HG02943 (cell line): ENCODE measurements at regions not wholly inside any gene's neighbourhood (a gene's known extent, or its start where the extent isn't known, plus 50 kb on each side); places are given as distances from the start of the nearest gene placed in this dataset.
"Not testable (repeated sequence)": the region's sequence is repeated elsewhere in the genome, so short reads cannot be mapped to it uniquely, and the experiment has no call there.

Source experiments
- ATAC-seq: cut with Tn5 transposase; IDR thresholded peaks from one replicate; pipeline ENCODE4 v1.9.1; 2021; ENCODE audit warnings: mild to moderate bottlenecking, low read depth, moderate library complexity; ENCODE audit not compliant: unreplicated experiment

DNA sequence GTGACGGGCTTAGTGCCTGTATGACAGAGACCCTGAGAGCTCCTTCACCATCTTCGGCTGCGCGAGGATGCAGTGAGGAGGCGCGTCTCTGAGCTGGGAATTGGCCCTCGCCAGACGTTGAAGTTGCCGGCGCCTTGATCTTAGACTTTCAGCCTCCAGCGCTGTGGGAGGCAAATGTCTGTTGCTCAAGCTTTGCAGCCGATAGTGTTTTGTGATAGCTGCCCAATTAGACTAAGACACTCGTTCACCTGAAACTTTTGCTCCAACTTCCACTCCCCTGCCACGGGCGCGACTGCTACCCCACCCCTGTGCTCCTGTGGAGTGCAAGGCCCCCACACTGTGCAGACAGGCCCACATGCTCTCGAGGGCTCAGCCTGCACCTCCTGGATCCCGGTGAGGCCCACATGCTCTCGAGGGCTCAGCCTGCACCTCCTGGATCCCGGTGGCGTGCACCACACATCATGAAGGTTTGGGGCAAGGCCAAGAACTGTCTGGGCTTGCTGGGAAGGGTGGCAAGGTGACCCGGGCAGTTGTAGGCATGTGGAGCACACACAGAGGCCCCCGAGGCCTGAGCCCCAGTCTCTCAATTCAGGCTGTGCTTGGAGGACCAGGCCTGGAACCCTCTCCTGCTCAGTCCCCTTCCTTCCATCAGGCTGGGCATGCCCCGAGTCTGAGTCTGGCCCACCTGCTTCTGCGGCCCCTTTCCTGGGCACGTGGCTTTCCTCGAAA is 324.6 kb downstream of the TMEM121 start:
- ATAC-seq = no peak

DNA sequence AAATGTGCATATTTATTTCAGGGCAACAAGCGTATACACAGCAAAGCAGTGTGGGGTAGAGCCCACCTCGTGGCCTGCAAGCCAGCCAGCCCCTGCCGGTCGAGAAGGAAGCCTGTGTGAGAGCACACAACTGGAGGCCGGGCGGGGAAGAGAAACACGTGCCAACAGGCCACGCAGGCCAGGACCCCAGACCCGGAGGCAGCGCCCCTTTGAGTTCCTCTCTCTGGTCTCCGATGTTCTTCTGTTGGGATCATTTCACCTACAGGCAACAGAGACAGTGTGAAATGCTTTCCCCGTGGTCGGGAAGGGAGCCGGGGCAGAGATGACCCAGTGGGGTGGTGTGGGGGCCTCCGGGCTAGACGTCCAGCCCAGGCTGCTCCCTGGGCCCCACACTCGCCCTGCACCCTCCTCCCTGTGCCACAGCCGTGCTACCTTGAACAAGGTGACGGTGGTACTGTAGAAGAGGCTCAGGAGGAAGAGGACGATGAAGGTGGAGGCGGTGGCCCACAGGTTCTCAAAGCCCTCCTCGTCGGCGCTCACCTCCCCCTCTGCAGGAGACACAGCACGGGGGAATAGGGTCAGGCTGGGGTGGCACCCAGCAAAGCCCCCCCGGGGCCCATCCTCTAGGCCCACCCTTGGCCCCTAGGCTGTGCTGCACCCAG is 325.5 kb downstream of the TMEM121 start:
- ATAC-seq = no peak

DNA sequence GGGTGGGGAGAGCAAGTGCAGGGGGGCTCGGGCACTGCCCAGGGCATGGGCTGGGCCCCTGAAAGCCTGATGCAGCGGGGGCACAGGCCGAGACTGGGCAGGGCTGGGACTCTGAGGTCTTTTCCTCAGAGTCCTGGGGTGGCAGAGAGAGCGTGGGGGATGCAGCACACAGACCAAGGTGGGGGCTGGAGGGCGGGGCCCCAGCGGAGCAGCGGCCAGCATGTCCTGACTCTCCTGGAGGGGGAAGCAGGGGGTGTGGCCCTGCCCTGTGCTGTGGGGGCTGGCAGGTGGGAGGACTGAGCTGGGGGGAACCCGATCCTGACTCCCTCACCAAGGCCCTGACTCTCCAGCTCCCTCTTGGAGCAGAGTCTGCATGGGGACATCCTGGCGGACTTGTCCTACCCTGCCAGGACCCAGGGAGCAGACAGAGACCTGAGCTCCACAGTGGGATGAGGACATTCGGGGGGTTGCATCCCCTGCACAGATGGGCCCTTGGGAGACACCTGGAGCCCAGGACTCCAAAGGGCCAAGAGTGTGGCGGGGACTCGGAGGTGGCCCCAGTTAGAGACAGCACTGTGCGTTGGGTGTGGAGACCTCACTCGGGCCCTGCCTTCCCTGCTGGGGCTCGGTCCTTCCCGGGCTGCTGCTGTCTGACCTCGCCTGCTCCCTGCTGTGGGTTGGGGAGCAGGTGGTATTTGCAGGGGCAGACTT is 326.1 kb downstream of the TMEM121 start:
- no peak for ATAC-seq

DNA sequence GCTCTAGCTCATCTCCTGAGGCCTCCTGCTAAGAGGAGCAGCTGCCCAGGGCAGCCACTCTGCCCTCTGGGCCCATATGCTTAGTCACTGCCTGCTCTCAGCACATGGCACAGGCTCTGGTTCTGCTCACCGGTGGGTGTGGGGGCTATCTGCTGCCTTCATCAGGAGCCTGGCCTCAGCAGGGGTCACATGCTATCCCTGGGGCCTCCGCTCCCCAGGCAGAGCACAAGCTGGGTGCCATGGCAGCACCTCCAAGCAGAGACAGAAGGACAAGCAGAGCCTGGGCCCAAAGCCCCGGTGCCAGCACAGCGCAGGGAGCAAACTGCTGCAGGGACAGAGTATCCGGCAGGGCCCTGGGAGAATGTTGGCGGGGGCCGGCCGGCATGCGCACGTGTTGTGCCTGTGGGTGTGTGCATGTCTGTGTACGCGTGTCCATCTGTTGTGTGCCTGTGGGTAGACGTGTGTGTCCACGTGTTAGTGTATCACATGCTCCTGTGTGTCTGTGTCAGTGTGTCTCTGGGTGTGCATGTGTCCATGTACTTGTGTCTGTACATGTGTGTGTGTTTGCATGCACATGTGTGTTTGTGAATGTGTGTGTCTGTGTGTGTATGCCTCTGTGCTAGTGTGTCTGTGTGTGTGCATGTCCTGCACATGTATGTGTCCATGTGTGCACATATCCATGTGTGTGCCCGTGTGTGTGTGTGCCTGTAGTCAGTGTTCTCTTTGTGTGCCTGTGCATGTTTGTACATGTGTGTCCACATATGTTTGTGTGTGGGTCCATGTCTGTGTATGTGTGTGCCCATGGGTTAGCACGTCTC is 326.9 kb downstream of the TMEM121 start:
- ATAC-seq = no peak

DNA sequence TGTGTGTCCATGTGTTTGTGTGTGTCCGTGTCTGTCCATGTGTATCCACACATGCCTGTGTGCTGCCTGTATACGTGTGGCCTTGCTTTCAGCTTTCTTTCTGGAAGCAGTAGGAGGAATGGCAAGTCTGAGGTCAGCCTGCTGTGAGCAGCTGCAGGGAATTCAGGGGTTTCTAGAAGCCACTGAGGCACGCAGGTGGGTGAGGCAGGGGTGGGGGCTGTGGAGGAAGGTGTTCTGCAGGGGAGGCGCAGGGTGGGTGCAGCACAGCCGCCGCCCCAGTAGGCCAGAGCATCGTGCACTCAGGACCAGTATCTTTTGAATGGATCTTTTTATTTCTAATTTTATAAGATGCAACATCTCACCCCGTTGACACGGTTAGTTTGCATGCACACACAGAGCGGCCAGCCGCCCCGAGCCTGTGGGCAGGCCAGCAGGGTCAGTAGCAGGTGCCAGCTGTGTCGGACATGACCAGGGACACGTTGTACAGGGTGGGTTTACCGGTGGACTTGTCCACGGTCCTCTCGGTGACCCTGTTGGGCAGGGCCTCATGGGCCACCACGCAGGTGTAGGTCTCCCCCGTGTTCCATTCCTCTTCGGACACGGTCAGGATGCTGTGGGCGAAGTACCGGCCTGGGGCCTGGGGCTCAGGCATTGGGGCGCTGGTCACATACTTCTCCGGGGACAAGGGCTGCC is 327.7 kb downstream of the TMEM121 start:
- ATAC-seq = no peak

GRCh38 chr14:105854600-105855245 is 328.3 kb downstream of the TMEM121 start:
- ATAC-seq = no peak

- no peak for ATAC-seq
These were observed 329.0 kb downstream of the TMEM121 start for GRCh38 chr14:105855246-105855892.

DNA sequence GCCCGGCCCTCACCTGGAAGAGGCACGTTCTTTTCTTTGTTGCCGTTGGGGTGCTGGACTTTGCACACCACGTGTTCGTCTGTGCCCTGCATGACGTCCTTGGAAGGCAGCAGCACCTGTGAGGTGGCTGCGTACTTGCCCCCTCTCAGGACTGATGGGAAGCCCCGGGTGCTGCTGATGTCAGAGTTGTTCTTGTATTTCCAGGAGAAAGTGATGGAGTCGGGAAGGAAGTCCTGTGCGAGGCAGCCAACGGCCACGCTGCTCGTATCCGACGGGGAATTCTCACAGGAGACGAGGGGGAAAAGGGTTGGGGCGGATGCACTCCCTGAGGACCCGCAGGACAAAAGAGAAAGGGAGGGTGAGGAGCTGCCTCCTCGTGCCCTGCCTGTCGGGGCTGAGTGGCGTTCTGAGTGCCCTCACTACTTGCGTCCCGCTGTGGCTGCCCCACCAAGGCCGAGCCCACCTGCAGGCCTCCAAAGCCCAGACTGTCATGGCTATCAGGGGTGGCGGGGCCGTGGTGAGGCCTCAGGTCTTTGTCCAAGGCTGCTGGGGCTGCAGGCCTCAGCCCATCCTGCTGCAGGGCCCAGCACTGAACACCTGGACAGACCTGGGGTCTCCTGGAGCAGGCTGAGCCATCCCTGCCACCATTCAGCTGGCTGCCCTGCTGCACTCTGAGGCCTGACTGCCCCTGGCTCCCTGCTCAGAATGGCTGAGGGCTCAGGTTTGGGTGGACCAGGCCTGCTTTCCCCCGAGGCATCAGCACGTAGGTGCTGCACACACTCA is 329.7 kb downstream of the TMEM121 start:
- no peak for ATAC-seq

DNA sequence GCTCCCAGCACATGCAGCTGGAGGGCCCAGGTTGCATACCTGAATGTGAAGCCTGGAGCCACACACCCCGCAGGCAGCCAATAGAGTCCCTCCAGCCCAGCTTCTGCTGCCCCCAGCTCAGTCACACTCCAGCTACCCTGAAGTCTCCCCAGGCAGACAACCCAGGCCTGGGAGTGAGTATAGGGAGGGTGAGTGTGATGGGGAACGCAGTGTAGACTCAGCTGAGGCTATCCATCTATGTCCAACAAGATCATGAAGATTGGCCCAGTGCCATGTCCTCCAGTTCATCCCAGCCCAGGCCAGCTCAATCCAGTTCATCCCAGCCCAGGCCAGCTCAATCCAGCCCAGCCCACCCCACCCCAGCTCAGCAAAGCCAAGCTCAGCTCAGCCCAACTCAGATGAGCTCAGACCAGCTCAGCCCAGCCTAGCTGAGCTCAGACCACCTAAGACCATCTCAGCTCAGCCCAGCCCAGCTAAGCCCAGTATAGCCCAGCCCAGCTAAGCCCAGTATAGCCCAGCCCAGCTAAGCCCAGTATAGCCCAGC is 330.4 kb downstream of the TMEM121 start:
- ATAC-seq = no peak

GRCh38 chr14:105857220-105857825 is 330.9 kb downstream of the TMEM121 start:
- ATAC-seq = no peak

GRCh38 chr14:105857826-105858675 is 331.7 kb downstream of the TMEM121 start:
- ATAC-seq = no peak

DNA sequence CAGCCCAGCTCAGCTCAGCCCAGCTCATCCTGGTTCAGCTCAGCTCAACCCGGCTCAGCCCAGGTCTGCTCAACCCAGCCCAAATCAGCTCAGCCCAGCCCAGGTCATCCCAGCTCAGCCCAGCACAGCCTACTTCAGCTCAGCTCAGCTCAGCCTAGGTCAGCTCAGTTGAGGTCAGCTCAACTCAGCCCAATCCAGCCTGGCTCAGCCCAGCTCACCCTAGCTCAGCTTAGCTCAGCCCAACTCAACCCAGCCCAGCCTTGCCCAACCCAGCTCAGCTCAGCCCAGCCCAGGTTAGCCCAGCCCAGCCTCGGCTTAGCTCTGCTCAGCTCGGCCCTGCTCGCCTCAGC is 332.3 kb downstream of the TMEM121 start:
- no peak for ATAC-seq

DNA sequence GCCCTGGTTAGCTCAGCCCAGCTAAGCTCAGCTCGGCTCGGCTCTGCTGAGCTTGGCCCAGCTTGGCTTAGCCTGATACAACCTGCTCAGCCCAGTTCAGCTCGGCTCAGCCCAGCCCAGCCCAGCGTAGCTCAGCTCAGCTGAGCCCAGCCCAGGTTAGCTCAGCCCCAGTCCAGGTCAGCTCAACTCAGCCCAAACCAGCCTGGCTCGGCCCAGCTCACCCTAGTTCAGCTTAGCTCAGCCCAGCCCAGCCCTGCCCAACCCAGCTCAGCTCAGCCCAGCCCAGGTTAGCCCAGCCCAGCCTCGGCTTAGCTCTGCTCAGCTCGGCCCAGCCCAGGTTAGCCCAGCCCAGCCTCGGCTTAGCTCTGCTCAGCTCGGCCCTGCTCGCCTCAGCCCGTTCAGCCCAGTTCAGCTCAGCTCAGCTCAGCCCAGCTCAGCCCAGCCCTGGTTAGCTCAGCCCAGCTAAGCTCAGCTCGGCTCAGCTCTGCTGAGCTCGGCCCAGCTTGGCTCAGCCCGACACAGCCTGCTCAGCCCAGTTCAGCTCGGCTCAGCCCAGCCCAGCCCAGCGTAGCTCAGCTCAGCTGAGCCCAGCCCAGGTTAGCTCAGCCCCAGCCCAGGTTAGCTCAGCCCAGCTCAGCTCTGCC is 332.8 kb downstream of the TMEM121 start:
- ATAC-seq = not testable (repeated sequence)

GRCh38 chr14:105859717-105860614 is 333.6 kb downstream of the TMEM121 start:
- no peak for ATAC-seq
